ENCODE measurements at regions not wholly inside any gene's neighbourhood (a gene's known extent, or its start where the extent isn't known, plus 50 kb on each side); places are given as distances from the start of the nearest gene placed in this dataset.
A peak's percentile ranks its signal among the peaks of the same experiment; 100 is the strongest.

DNA sequence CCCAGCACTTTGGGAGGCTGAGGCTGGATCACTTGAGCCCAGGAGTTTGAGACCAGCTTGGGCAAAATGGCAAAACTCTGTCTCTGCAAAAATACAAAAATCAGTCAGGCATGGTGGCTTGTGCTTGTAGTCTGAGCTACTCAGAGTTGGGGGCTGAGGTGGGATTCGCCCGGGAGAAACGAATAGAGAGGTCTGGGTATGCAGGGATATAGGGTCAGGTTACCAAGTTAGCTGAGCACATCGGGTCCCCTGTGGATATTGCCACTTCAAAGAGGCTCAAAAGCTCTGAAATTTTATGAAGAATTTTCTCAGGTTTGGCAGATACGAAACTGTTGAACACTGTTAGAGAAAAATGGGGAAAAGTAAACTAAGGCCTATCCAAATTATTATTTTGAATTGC is 120.9 kb upstream of the SGK1 start:
- H3K27me3 ChIP-seq = no peaks in the 10 kb centered on the region
- no peak for DNase-seq
- intact Hi-C loops (cut with DNase I) = no loop called here
- no peaks in the 10 kb centered on the region for H3K9me3 ChIP-seq
- TF ChIP-seq POLR2A (IDR thresholded peaks at IDR 0.05) (no peak), CTCF (IDR thresholded peaks at IDR 0.05) (no peak)
- no peak overlapping the region for H3K4me3 ChIP-seq
- WGBS, 2 donors = 84 to 93% methylated on average over 5 of the region's 5 CpGs
- H3K27ac ChIP-seq = no peak overlapping the region
- H3K36me3 ChIP-seq = no peaks in the 10 kb centered on the region
- peaks cover 13 to 41% (median 13%) of the 10 kb centered on the region in 3 donors for H3K4me1 ChIP-seq

GRCh38 chr6:134437376-134437775 is 119.5 kb upstream of the SGK1 start:
- peak overlapping the region; percentile 68 to 83 (median 76) for H3K27ac ChIP-seq
- no peak overlapping the region for H3K4me3 ChIP-seq
- peaks cover 13 to 32% (median 13%) of the 10 kb centered on the region in 3 donors for H3K4me1 ChIP-seq
- H3K27me3 ChIP-seq = no peaks in the 10 kb centered on the region
- intact Hi-C loops (cut with DNase I) = no loop called here
- TF ChIP-seq POLR2A (IDR thresholded peaks at IDR 0.05) = no peak
- peak in 2 of 6 experiments; percentile 3 to 28 for TF ChIP-seq CTCF (IDR thresholded peaks at IDR 0.05)
- no peaks in the 10 kb centered on the region for H3K36me3 ChIP-seq
- no peaks in the 10 kb centered on the region for H3K9me3 ChIP-seq
- no peak for DNase-seq
- 24 to 26% methylated on average over 4 of the region's 4 CpGs for WGBS, 2 donors

DNA sequence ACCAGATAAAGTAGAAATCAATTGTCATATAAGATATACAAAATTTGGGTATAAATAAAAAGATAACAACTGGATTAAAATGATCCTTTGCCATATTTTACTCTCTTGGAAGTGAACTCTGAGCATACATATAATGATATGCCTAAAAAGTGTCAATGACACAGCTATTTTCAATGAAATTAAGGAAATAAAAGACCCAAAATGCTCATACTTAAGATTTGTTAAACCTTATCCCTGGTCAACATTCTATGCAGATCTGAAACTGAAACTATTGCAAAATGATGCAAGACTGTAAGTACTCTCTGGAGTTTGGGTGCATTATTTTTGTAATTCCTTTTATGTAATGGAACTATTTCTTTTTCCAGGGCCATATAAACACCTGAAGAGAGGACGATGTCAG is 119.0 kb upstream of the SGK1 start:
- 13 to 36% methylated on average over 1 of the region's 1 CpG for WGBS, 2 donors
- intact Hi-C loops (cut with DNase I) = no loop called here
- Histone ChIP-seq H3K36me3 (no peaks in the 10 kb centered on the region), H3K4me1 (peaks cover 13 to 28% (median 13%) of the 10 kb centered on the region in 3 donors), H3K27ac (peak overlapping the region; percentile 68 to 83 (median 76)), H3K4me3 (no peak overlapping the region), H3K9me3 (no peaks in the 10 kb centered on the region), H3K27me3 (no peaks in the 10 kb centered on the region)
- DNase-seq = no peak
- no peak for TF ChIP-seq POLR2A (IDR thresholded peaks at IDR 0.05)
- TF ChIP-seq CTCF (IDR thresholded peaks at IDR 0.05) = no peak

DNA sequence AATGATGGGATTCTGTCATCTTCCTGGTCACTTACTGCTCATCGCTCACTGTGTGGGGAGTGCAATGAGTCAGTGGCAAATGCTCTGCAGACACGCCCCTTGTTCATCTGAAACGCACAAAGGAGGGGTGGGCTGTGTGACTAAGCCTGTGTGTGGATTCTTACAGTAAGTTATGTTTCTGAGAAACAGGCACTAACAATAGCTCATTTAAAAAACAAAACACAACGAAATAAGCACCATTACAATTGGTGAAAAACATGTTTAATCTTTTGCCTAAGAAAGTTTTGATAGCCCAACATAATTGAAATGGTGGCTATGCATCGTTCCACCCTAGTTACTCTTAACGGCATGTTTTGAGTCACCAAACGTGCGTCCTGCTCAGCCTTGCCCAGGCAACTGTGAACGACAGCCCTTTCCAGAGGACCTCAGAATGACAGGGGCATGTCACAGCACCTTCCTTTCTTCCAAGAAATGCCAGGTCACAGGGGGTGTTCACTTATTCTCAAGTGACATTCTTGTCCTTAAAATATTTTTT is 118.4 kb upstream of the SGK1 start:
- Histone ChIP-seq H3K36me3 (no peaks in the 10 kb centered on the region), H3K4me3 (peak overlapping the region in 2 of 4 donors; percentile 7 to 47), H3K9me3 (no peaks in the 10 kb centered on the region), H3K4me1 (peaks cover 13 to 26% (median 13%) of the 10 kb centered on the region in 3 donors), H3K27me3 (no peaks in the 10 kb centered on the region), H3K27ac (peak overlapping the region; percentile 68 to 83 (median 76))
- intact Hi-C loops (cut with DNase I) = no loop called here
- 15 to 16% methylated on average over 9 of the region's 9 CpGs for WGBS, 2 donors
- TF ChIP-seq CTCF (IDR thresholded peaks at IDR 0.05) (no peak), POLR2A (IDR thresholded peaks at IDR 0.05) (no peak)
- no peak for DNase-seq

DNA sequence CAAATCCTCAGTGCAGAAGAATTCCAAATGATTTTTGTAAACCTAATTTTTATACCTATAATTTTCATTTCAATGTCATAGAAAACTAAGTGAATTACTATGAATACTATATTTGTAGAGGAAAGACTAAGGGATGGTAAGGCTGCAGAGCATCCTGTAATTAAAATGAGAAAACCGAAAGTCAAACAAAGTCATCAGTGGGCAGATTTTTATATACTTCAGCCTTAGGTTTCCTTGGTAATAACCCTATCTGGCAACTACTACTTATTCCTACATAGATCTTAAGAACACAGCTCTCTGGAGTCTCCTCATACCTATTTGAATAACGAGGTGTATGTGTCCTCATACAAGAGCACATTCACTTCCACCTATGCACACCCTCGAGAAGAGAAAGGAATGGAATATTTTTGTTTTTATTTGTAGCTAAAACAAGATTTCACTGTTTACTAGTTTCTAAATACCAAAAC is 117.9 kb upstream of the SGK1 start:
- intact Hi-C loops (cut with DNase I) = no loop called here
- Histone ChIP-seq H3K9me3 (no peaks in the 10 kb centered on the region), H3K36me3 (no peaks in the 10 kb centered on the region), H3K27me3 (no peaks in the 10 kb centered on the region), H3K4me3 (peak overlapping the region in 2 of 4 donors; percentile 7 to 47), H3K27ac (peak overlapping the region; percentile 68 to 83 (median 76)), H3K4me1 (peaks cover 13 to 26% (median 13%) of the 10 kb centered on the region in 3 donors)
- WGBS, 2 donors = 26 to 32% methylated on average over 3 of the region's 3 CpGs
- TF ChIP-seq CTCF (IDR thresholded peaks at IDR 0.05) (no peak), POLR2A (IDR thresholded peaks at IDR 0.05) (no peak)
- no peak for DNase-seq
